ENCODE measurements at regions not wholly inside any gene's neighbourhood (a gene's known extent, or its start where the extent isn't known, plus 50 kb on each side); places are given as distances from the start of the nearest gene placed in this dataset.

- no peak for TF ChIP-seq CTCF (IDR thresholded peaks at IDR 0.05; ENCODE audit: insufficient read depth, low read length, missing control alignments)
- no peak overlapping the region for H3K4me3 ChIP-seq (ENCODE audit: low read depth, low read length)
- ChIA-PET CTCF (no interaction called here), POLR2A (no interaction called here)
- no peak for DNase-seq (ENCODE audit: low read depth, low spot score)
Observed at GRCh38 chr14:65872536-65872935, 460.0 kb downstream of the FUT8 start.

GRCh38 chr14:65877166-65877565 lies 464.6 kb downstream of the FUT8 start:
- no peak for TF ChIP-seq CTCF (IDR thresholded peaks at IDR 0.05; ENCODE audit: insufficient read depth, low read length, missing control alignments)
- ChIA-PET POLR2A (no interaction called here), CTCF (interaction anchor here (1.4 kb wide), 1 partner anchor 53 kb away, joined by 4 read pairs; no protein-coding TSS in a partner anchor)
- no peak overlapping the region for H3K4me3 ChIP-seq (ENCODE audit: low read depth, low read length)
- DNase-seq (ENCODE audit: low read depth, low spot score) = no peak

- DNase-seq (ENCODE audit: low read depth, low spot score) = no peak
- POLR2A ChIA-PET = no interaction called here
- CTCF ChIA-PET = interaction anchor here (1.4 kb wide), 1 partner anchor 53 kb away, joined by 4 read pairs; no protein-coding TSS in a partner anchor
- TF ChIP-seq CTCF (IDR thresholded peaks at IDR 0.05; ENCODE audit: insufficient read depth, low read length, missing control alignments) = no peak
- no peak overlapping the region for H3K4me3 ChIP-seq (ENCODE audit: low read depth, low read length)
Observed at GRCh38 chr14:65877624-65878023, 465.1 kb downstream of the FUT8 start.

GRCh38 chr14:65878586-65878985 lies 466.1 kb downstream of the FUT8 start:
- no peak overlapping the region for H3K4me3 ChIP-seq (ENCODE audit: low read depth, low read length)
- ChIA-PET CTCF (interaction anchor here (1.4 kb wide), 1 partner anchor 54 kb away, joined by 4 read pairs; no protein-coding TSS in a partner anchor), POLR2A (no interaction called here)
- TF ChIP-seq CTCF (IDR thresholded peaks at IDR 0.05; ENCODE audit: insufficient read depth, low read length, missing control alignments) = no peak
- no peak for DNase-seq (ENCODE audit: low read depth, low spot score)

- no peak overlapping the region for H3K4me3 ChIP-seq (ENCODE audit: low read depth, low read length)
- TF ChIP-seq CTCF (IDR thresholded peaks at IDR 0.05; ENCODE audit: insufficient read depth, low read length, missing control alignments) = no peak
- POLR2A ChIA-PET = no interaction called here
- CTCF ChIA-PET = interaction anchor here (0.7 to 1.0 kb wide), 2 partner anchors 37 to 54 kb away, joined by 3 read pairs; no protein-coding TSS in a partner anchor
- no peak for DNase-seq (ENCODE audit: low read depth, low spot score)
Observed at GRCh38 chr14:65879248-65880009, 466.9 kb downstream of the FUT8 start.

- CTCF ChIA-PET = interaction anchor here (1.0 kb wide), 1 partner anchor 36 kb away, joined by 3 read pairs; no protein-coding TSS in a partner anchor
- POLR2A ChIA-PET = no interaction called here
- no peak for TF ChIP-seq CTCF (IDR thresholded peaks at IDR 0.05; ENCODE audit: insufficient read depth, low read length, missing control alignments)
- no peak overlapping the region for H3K4me3 ChIP-seq (ENCODE audit: low read depth, low read length)
- no peak for DNase-seq (ENCODE audit: low read depth, low spot score)
Observed at GRCh38 chr14:65880507-65880906, 468.0 kb downstream of the FUT8 start.

All from AG04449 (cell line).